BJ (cell line): ENCODE measurements at regions not wholly inside any gene's neighbourhood (a gene's known extent, or its start where the extent isn't known, plus 50 kb on each side); places are given as distances from the start of the nearest gene placed in this dataset.

Experiments
- CTCF ChIA-PET: fragments of 350-600 bp; formaldehyde crosslinking; extraction: SDS; loops from one replicate; lab custom pipeline; 2021; ENCODE audit warnings: antibody characterized with exemption, inconsistent platforms; lab: Yijun Ruan, JAX
- POLR2A ChIA-PET: fragments of 300-600 bp; sonication (Branson Sonifier 250); formaldehyde crosslinking; extraction: SDS; loops from one replicate; lab custom pipeline; 2021; ENCODE audit warnings: antibody characterized with exemption; lab: Charles Lee
- DNase-seq: peaks from one replicate; pipeline ENCODE4 v3.0.0-alpha.2; 2011; ENCODE audit warnings: low read depth
- H3K27me3 ChIP-seq: 2 replicates; pipeline ENCODE4 v1.6.0; 2011; ENCODE audit warnings: low read length; ENCODE audit not compliant: control insufficient read depth, insufficient read depth
- H3K36me3 ChIP-seq: 2 replicates; pipeline ENCODE4 v1.5.1; 2011; ENCODE audit warnings: low read length; ENCODE audit not compliant: control insufficient read depth, insufficient read depth
- H3K4me3 ChIP-seq: 2 replicates; pipeline ENCODE4 v1.5.1; 2011; ENCODE audit warnings: low read depth, mild to moderate bottlenecking, control low read depth, low read length
- TF ChIP-seq, protein P1 (sequence below): IDR thresholded peaks from 2 replicates; pipeline ENCODE4 v1.5.1; 2011; ENCODE audit warnings: low read depth, mild to moderate bottlenecking, control low read depth, inconsistent platforms, low read length, moderate library complexity; ENCODE audit not compliant: insufficient read depth

DNA sequence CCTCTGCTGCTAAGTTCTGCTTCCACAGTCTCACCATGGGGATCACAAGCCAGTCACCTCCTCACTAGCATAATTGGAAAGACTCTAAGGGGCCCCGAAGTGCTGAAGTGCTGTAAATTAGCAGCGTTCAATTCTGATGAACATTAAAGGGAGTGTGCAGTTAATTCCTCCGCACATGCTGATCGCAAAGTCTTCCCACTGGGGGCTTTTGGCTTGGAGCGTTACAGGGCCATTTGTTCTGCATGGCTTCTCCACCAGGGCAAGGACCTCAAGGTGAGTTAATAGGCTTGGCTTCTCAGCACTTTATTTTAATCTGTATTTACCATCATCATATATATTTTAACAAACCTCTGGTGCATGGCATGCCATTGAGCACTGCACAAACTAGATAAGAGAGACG is 216.3 kb upstream of the PARD3B start:
- no peaks in the 10 kb centered on the region for H3K36me3 ChIP-seq

DNA sequence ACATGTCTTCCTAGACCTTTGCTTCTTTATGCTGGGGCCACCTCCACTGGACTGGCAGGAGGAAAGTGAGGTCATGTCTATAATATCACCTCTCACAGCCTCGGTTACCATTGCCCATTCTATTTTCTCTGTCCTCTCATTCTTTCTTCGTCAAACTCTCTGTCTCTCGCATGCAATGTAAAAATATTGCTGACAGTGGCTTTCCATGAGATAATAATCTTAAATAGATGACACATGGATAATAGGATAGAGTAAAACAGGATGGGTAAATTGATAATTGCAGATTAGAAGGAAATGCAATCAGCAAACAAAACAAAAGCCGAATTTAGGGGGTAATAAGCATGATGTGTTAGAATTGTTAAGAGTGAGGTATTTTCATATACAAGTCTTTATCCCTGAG is 215.7 kb upstream of the PARD3B start:
- DNase-seq = no peak
- Histone ChIP-seq H3K27me3 (no peaks in the 10 kb centered on the region), H3K4me3 (no peak overlapping the region), H3K36me3 (no peaks in the 10 kb centered on the region)
- TF ChIP-seq, protein P1, sequence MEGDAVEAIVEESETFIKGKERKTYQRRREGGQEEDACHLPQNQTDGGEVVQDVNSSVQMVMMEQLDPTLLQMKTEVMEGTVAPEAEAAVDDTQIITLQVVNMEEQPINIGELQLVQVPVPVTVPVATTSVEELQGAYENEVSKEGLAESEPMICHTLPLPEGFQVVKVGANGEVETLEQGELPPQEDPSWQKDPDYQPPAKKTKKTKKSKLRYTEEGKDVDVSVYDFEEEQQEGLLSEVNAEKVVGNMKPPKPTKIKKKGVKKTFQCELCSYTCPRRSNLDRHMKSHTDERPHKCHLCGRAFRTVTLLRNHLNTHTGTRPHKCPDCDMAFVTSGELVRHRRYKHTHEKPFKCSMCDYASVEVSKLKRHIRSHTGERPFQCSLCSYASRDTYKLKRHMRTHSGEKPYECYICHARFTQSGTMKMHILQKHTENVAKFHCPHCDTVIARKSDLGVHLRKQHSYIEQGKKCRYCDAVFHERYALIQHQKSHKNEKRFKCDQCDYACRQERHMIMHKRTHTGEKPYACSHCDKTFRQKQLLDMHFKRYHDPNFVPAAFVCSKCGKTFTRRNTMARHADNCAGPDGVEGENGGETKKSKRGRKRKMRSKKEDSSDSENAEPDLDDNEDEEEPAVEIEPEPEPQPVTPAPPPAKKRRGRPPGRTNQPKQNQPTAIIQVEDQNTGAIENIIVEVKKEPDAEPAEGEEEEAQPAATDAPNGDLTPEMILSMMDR = no peak
- ChIA-PET CTCF (interaction anchor here (1.0 kb wide), 1 partner anchor 363 kb away, joined by 3 read pairs; no protein-coding TSS in a partner anchor), POLR2A (no interaction called here)

More for the DNA sequence above, 216.3 kb upstream of the PARD3B start:
- ChIA-PET POLR2A (no interaction called here), CTCF (interaction anchor here (1.3 kb wide), 1 partner anchor 363 kb away, joined by 5 read pairs; no protein-coding TSS in a partner anchor)
- TF ChIP-seq, protein P1 = no peak
- H3K27me3 ChIP-seq = no peaks in the 10 kb centered on the region
- no peak overlapping the region for H3K4me3 ChIP-seq
- no peak for DNase-seq

DNA sequence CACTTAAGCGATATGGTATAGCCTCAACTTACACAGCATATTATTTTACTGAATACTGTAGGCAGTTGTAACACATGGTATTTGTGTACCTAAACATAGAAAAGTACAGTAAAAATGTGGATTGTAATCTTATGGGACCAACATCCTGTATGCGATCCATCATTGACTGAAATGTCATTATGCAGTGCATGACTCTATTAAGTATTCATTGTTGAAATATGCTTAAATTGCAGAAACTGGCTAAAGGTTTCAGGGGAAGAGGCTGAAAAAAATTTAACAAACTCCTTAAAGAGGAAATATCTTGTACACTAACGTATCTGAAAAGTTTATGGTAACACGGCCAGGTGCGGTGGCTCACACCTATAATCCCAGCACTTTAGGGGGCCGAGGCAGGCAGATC is 214.1 kb upstream of the PARD3B start:
- POLR2A ChIA-PET = no interaction called here
- TF ChIP-seq, protein P1 = no peak
- no peaks in the 10 kb centered on the region for H3K27me3 ChIP-seq
- no peak for DNase-seq
- no peaks in the 10 kb centered on the region for H3K36me3 ChIP-seq
- no peak overlapping the region for H3K4me3 ChIP-seq
- CTCF ChIA-PET = no interaction called here

DNA sequence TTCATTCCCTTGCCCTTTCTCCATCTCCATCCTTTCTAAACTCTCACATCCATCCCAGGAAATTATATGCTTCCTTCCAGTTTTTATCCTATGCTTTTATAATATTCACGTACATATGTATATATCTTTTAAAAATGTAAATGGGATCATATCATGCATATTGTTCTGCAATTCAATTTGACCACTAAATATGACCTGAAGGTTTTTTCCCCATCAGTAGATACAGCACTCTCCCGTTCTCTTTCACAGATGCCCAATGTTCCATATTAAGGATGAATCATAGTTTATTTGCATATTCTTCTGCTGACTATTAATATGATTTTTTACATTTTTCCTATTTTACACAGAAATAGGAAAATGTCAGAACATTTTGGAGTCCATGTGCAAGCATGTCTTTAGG is 213.3 kb upstream of the PARD3B start:
- TF ChIP-seq, protein P1 = no peak
- Histone ChIP-seq H3K4me3 (no peak overlapping the region), H3K27me3 (no peaks in the 10 kb centered on the region), H3K36me3 (no peaks in the 10 kb centered on the region)
- ChIA-PET CTCF (no interaction called here), POLR2A (no interaction called here)
- no peak for DNase-seq

DNA sequence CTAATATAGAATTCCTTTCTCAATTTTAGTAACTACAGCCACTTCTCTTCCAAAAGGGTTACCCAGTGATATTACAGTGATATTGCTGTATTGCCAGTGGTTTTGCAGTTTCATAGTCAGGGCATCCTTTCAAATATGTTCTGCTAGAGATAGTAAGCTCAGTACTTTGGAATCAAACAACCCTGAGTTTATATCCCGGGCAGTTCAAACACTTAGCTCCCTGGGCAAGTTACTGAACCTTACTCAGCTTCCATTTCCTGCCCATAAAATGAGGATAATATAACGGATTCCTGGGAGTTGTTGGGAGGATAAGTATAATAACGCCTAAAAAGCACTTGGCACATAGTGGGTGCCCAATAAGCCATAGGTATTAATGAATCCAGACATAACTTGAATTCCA is 212.6 kb upstream of the PARD3B start:
- no peaks in the 10 kb centered on the region for H3K36me3 ChIP-seq
- no peak overlapping the region for H3K4me3 ChIP-seq
- H3K27me3 ChIP-seq = no peaks in the 10 kb centered on the region
- no peak for DNase-seq
- ChIA-PET POLR2A (no interaction called here), CTCF (no interaction called here)
- TF ChIP-seq, protein P1 = no peak
